ENCODE measurements at regions not wholly inside any gene's neighbourhood (a gene's known extent, or its start where the extent isn't known, plus 50 kb on each side); places are given as distances from the start of the nearest gene placed in this dataset.
"Not testable (repeated sequence)": the region's sequence is repeated elsewhere in the genome, so short reads cannot be mapped to it uniquely, and the experiment has no call there.

DNA sequence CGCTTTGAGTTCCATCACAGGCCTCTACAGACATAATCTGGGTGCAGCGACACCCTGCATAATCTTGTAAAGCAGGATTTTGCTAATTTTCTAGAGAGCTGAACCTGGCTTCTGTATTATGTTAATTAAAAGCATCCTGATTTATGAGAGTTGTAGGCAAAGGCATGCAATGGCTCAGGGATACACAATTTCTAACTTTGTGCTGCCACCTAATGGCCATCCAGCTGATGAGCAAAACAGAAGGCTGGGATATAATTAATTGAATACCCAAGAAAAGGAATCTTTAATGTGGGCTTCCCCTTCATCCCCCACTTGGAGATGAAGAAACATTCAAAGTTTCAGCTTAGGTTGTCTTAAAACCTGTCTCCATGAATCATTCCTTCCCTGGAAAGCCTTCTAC, 78.1 kb downstream of the BMP15 start:
- no peak for DNase-seq (ENCODE audit: low spot score in 2 of 2)
- no peak for TF ChIP-seq CTCF (IDR thresholded peaks at IDR 0.05)
- TF ChIP-seq POLR2A (IDR thresholded peaks at IDR 0.05), result no peak
- 29 to 42% methylated on average over 2 of the region's 2 CpGs for WGBS, 2 donors
- intact Hi-C loops (cut with DNase I; ENCODE audit: low total_unique reads), result loop anchor here (10.0 kb wide), 1 partner anchor 244 kb away; no protein-coding TSS in a partner anchor
- no peak overlapping the region for H3K4me3 ChIP-seq (ENCODE audit: low read depth, poor library complexity, severe bottlenecking)

DNA sequence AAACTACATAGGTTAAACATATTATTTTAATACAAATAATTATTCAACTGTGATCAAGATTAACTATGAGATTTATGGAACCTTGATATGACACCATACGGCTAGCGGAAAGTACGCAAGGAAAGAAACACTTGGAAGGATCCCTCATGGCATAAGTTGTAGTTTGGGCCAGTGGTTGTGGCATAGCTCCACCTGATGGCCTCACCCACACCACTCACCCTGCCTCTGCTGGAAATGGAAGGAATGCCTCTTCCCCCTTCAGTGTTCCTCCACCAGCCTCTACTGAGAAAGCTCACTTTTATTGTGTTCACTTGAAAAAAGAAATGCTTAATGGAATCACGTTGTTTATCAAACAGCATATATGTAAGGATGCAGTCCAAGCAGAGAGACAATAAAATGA, 86.4 kb downstream of the BMP15 start:
- DNase-seq (ENCODE audit: low spot score in 2 of 2), result no peak
- H3K4me3 ChIP-seq (ENCODE audit: low read depth, poor library complexity, severe bottlenecking), result no peak overlapping the region
- intact Hi-C loops (cut with DNase I; ENCODE audit: low total_unique reads), result no loop called here
- WGBS, 2 donors, result 79 to 81% methylated on average over 4 of the region's 4 CpGs
- TF ChIP-seq POLR2A (IDR thresholded peaks at IDR 0.05), result no peak
- TF ChIP-seq CTCF (IDR thresholded peaks at IDR 0.05), result no peak

- intact Hi-C loops (cut with DNase I; ENCODE audit: low total_unique reads), result loop anchor here (10.0 kb wide), 1 partner anchor 1286 kb away; no protein-coding TSS in a partner anchor
- WGBS, 2 donors, result 40 to 48% methylated on average over 1 to 4 of the region's 4 CpGs
- not testable (repeated sequence) for DNase-seq (ENCODE audit: low spot score in 2 of 2); H3K4me3 ChIP-seq (ENCODE audit: low read depth, poor library complexity, severe bottlenecking)
Measured at GRCh38 chrX:51000384-51000783, 89.8 kb downstream of the BMP15 start.

DNA sequence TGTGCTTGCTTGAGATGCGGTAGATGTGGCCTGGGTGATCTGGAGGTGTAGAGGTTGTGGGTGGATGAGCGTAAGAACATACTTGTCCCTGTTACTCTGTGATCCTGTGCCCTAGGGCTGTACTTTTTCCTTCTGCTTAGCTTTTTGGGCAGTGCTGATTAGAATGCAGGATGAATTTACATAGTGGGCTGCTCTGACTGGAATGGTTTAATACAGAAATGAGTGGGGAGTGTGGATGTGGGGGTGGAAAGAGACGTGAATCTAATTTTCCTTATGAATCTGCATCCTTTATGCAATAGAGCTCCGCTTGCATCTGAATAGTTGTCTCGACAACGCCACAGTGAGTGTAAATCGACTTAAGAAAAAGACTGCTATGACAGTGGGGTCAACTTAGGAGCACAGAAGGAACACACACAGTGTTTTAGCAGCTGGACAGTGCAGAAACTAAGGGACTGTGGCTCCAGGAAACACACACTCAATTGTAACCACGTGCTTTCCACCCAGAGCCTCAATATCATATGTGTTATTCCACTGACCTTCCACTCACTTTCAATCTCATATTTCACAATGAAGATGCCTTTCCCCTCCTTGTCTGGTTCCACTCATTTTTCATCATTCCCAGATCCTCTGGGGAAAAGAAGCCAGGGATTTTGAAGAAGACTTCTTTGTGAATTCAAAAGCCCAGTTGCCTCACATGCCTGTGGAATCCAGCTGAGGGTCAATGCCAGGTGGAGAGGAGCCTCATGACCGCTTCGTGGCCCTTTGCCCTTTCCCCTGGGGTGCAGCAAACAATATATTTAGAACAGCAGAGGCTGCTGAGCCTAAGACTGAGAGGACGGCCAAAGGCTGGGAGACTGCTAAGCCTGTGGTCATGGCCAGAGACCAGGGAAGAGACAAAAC, 91.4 kb downstream of the BMP15 start:
- peak in 1 of 2 donors; percentile 26 for DNase-seq (ENCODE audit: low spot score in 2 of 2)
- 54 to 57% methylated on average over 11 of the region's 11 CpGs for WGBS, 2 donors
- intact Hi-C loops (cut with DNase I; ENCODE audit: low total_unique reads), result loop anchor here (10.0 kb wide), 1 partner anchor 1287 kb away; no protein-coding TSS in a partner anchor
- not testable (repeated sequence) for H3K4me3 ChIP-seq (ENCODE audit: low read depth, poor library complexity, severe bottlenecking)

DNA sequence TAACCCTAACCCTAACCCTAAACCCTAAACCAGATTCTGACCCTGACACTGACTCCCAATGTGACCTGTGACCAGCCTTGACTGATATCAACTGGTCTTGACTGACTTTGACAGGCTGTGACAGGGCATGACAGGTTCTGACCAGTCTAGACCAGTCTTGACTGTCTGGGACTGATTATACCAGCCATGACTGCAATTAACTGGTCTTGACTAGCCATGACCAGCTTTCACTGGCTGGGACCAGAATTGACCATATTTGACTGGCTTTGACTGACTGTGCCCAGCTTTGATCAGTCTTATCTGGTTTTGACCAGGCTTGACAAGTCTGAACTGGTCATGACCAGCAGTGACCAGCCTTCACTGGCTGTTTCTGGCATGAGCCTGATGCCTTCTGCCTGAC, 95.5 kb downstream of the BMP15 start:
- no peak for DNase-seq (ENCODE audit: low spot score in 2 of 2)
- H3K4me3 ChIP-seq (ENCODE audit: low read depth, poor library complexity, severe bottlenecking), result no peak overlapping the region
- TF ChIP-seq POLR2A (IDR thresholded peaks at IDR 0.05), result no peak
- TF ChIP-seq CTCF (IDR thresholded peaks at IDR 0.05), result no peak
- intact Hi-C loops (cut with DNase I; ENCODE audit: low total_unique reads), result loop anchor here (10.0 kb wide), 1 partner anchor 1291 kb away; no protein-coding TSS in a partner anchor

DNA sequence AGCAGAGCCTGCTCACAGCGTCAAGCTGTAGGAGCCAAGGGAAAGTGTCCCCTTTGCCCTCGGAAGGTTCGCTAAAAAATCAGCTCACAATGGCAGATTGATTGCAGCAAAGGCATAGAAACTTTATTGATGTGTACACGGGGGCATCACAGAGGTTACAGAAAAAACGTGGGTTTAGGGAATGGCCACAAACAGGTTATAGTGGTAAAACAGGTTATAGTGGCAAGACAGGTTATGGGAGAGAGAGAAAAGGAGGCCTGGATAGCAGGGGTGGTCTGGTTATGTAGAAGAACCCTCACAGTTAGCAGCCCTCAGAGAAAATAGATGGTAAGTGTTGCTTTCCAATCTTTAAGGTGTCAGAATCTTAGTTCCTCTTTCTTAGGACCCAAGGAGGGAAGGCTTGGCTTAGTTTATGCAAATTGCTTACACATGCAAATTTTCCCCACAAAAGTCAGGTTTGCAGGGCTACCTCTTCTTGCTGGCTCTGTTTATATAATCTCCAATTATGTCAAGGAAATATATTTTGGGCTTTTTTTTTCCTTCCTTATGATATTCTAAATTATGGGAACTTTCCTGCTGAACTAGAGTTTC, 113.7 kb downstream of the BMP15 start:
- no peak for DNase-seq (ENCODE audit: low spot score in 2 of 2)
- WGBS, 2 donors, result 35 to 42% methylated on average over 4 to 5 of the region's 5 CpGs
- no peak overlapping the region for H3K4me3 ChIP-seq (ENCODE audit: low read depth, poor library complexity, severe bottlenecking)
- TF ChIP-seq POLR2A (IDR thresholded peaks at IDR 0.05) (no peak), CTCF (IDR thresholded peaks at IDR 0.05) (no peak)
- intact Hi-C loops (cut with DNase I; ENCODE audit: low total_unique reads), result no loop called here
